ENCODE measurements at regions not wholly inside any gene's neighbourhood (a gene's known extent, or its start where the extent isn't known, plus 50 kb on each side); places are given as distances from the start of the nearest gene placed in this dataset.

- Histone ChIP-seq H3K4me3 (ENCODE audit: low read depth, low read length) (no peak overlapping the region), H3K36me3 (ENCODE audit: control insufficient read depth in 2 of 2, insufficient read depth in 1 of 2, low read length in 2 of 2) (peaks cover 0 to 51% of the 10 kb centered on the region in 2 experiments; a peak in 1 of 3 replicates), H3K27ac (ENCODE audit: extremely low read depth, low read depth, low read length) (no peak overlapping the region), H3K9me3 (ENCODE audit: control insufficient read depth, insufficient read depth, low read depth, low read length) (no peaks in the 10 kb centered on the region), H3K4me1 (ENCODE audit: control insufficient read depth, insufficient read depth, low read length) (no peaks in the 10 kb centered on the region)
- ChIA-PET CTCF (interaction anchor here (0.5 kb wide), 1 partner anchor 205 kb away, joined by 6 read pairs; no protein-coding TSS in a partner anchor), POLR2A (no interaction called here)
- TF ChIP-seq ZNF664 (tag by site-specific recombination; IDR thresholded peaks at IDR 0.05) (no peak), ZNF48 (tag by site-specific recombination; IDR thresholded peaks at IDR 0.05) (no peak), ZNF266 (tag by site-specific recombination; IDR thresholded peaks at IDR 0.05; ENCODE audit: low read depth) (no peak), SCRT2 (tag by site-specific recombination; IDR thresholded peaks at IDR 0.05) (no peak), SETDB1 (IDR thresholded peaks at IDR 0.05; ENCODE audit: insufficient read length, low read length) (no peak), ZNF510 (tag by site-specific recombination; IDR thresholded peaks at IDR 0.05; ENCODE audit: insufficient replicate concordance) (no peak)
Observed at GRCh38 chr6:109282756-109283155, 99.5 kb downstream of the CD164 start.

- POLR2A ChIA-PET: no interaction called here
- no peaks in the 10 kb centered on the region for H3K4me1 ChIP-seq (ENCODE audit: control insufficient read depth, insufficient read depth, low read length)
- no peaks in the 10 kb centered on the region for H3K9me3 ChIP-seq (ENCODE audit: control insufficient read depth, insufficient read depth, low read depth, low read length)
- no peak overlapping the region for H3K27ac ChIP-seq (ENCODE audit: extremely low read depth, low read depth, low read length)
- peaks cover 0 to 36% of the 10 kb centered on the region in 2 experiments; a peak in 1 of 3 replicates for H3K36me3 ChIP-seq (ENCODE audit: control insufficient read depth in 2 of 2, insufficient read depth in 1 of 2, low read length in 2 of 2)
- TF ChIP-seq, protein P1, sequence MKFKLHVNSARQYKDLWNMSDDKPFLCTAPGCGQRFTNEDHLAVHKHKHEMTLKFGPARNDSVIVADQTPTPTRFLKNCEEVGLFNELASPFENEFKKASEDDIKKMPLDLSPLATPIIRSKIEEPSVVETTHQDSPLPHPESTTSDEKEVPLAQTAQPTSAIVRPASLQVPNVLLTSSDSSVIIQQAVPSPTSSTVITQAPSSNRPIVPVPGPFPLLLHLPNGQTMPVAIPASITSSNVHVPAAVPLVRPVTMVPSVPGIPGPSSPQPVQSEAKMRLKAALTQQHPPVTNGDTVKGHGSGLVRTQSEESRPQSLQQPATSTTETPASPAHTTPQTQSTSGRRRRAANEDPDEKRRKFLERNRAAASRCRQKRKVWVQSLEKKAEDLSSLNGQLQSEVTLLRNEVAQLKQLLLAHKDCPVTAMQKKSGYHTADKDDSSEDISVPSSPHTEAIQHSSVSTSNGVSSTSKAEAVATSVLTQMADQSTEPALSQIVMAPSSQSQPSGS (tag by site-specific recombination; IDR thresholded peaks at IDR 0.05; ENCODE audit: low read depth): 0 out of 2 replicates have a peak, but pooled peaks have one; percentile 25
- TF ChIP-seq, protein P2, sequence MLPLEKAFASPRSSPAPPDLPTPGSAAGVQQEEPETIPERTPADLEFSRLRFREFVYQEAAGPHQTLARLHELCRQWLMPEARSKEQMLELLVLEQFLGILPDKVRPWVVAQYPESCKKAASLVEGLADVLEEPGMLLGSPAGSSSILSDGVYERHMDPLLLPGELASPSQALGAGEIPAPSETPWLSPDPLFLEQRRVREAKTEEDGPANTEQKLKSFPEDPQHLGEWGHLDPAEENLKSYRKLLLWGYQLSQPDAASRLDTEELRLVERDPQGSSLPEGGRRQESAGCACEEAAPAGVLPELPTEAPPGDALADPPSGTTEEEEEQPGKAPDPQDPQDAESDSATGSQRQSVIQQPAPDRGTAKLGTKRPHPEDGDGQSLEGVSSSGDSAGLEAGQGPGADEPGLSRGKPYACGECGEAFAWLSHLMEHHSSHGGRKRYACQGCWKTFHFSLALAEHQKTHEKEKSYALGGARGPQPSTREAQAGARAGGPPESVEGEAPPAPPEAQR (tag by site-specific recombination; IDR thresholded peaks at IDR 0.05): no peak
- TF ChIP-seq GLI2 (tag by site-specific recombination; IDR thresholded peaks at IDR 0.05; ENCODE audit: borderline replicate concordance, low read depth): no peak
- no peak for TF ChIP-seq ZNF311 (tag by site-specific recombination; IDR thresholded peaks at IDR 0.05; ENCODE audit: borderline replicate concordance)
- TF ChIP-seq, protein P3, sequence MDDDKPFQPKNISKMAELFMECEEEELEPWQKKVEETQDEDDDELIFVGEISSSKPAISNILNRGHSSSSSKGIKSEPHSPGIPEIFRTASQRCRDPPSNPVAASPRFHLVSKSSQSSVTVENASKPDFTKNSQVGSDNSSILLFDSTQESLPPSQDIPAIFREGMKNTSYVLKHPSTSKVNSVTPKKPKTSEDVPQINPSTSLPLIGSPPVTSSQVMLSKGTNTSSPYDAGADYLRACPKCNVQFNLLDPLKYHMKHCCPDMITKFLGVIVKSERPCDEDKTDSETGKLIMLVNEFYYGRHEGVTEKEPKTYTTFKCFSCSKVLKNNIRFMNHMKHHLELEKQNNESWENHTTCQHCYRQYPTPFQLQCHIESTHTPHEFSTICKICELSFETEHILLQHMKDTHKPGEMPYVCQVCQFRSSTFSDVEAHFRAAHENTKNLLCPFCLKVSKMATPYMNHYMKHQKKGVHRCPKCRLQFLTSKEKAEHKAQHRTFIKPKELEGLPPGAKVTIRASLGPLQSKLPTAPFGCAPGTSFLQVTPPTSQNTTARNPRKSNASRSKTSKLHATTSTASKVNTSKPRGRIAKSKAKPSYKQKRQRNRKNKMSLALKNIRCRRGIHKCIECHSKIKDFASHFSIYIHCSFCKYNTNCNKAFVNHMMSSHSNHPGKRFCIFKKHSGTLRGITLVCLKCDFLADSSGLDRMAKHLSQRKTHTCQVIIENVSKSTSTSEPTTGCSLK (tag by site-specific recombination; IDR thresholded peaks at IDR 0.05): no peak
- TF ChIP-seq ZNF510 (tag by site-specific recombination; IDR thresholded peaks at IDR 0.05; ENCODE audit: insufficient replicate concordance): no peak
- TF ChIP-seq ZNF114 (tag by site-specific recombination; IDR thresholded peaks at IDR 0.05): no peak
- CTCF ChIA-PET: no interaction called here
- no peak overlapping the region for H3K4me3 ChIP-seq (ENCODE audit: low read depth, low read length)
Observed at GRCh38 chr6:109279628-109280027, 102.6 kb downstream of the CD164 start.

DNA sequence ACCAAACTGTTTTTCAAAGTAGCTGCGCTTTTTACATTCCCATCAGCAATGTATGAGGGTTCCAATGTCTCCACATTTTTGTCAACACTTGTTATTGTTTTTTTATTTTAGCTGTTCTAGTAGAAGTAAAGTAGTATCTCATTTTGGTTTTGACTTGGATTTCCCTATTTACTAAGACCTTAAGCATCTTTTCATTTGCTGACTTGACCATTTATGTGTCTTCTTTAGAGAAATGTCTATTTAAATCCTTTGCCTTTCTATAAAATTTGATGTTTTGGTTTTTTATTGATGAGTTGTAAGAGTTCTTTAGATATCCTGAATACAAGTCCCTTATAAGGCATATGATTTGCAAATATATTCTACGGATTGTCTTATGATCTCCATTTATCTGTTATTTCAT is 110.6 kb downstream of the CD164 start:
- Histone ChIP-seq H3K4me1 (ENCODE audit: control insufficient read depth, insufficient read depth, low read length) (no peaks in the 10 kb centered on the region), H3K9me3 (ENCODE audit: control insufficient read depth, insufficient read depth, low read depth, low read length) (no peaks in the 10 kb centered on the region), H3K27ac (ENCODE audit: extremely low read depth, low read depth, low read length) (no peak overlapping the region), H3K36me3 (ENCODE audit: control insufficient read depth in 2 of 2, insufficient read depth in 1 of 2, low read length in 2 of 2) (peaks cover 0 to 75% of the 10 kb centered on the region in 2 experiments; a peak in 1 of 3 replicates), H3K4me3 (ENCODE audit: low read depth, low read length) (no peak overlapping the region)
- ChIA-PET POLR2A (no interaction called here), CTCF (interaction anchor here (0.9 kb wide), 1 partner anchor 17 kb away, joined by 3 read pairs; no protein-coding TSS in a partner anchor)
- TF ChIP-seq ZNF664 (tag by site-specific recombination; IDR thresholded peaks at IDR 0.05) (0 out of 2 replicates have a peak, but pooled peaks have one; percentile 19), OVOL3 (tag by site-specific recombination; IDR thresholded peaks at IDR 0.05) (no peak), ZNF548 (tag by site-specific recombination; IDR thresholded peaks at IDR 0.05) (no peak)
